ENCODE measurements at regions not wholly inside any gene's neighbourhood (a gene's known extent, or its start where the extent isn't known, plus 50 kb on each side); places are given as distances from the start of the nearest gene placed in this dataset.

- H3K9me3 ChIP-seq: no peaks in the 10 kb centered on the region
- no peaks in the 10 kb centered on the region for H3K27me3 ChIP-seq (replicated peaks; ENCODE audit: insufficient read depth)
- no peaks in the 10 kb centered on the region for H3K36me3 ChIP-seq
- TF ChIP-seq CTCF (IDR thresholded peaks at IDR 0.05) (no peak), POLR2AphosphoS5 (IDR thresholded peaks at IDR 0.05) (no peak), POLR2A (IDR thresholded peaks at IDR 0.05) (no peak)
- intact Hi-C loops (cut with DNase I): no loop called here
- H3K4me3 ChIP-seq: no peak overlapping the region
- DNase-seq (ENCODE audit: low spot score): no peak
- WGBS: 41% methylated on average over 1 of the region's 1 CpG
- no peak overlapping the region for H3K27ac ChIP-seq
- H3K4me1 ChIP-seq (replicated peaks): no peaks in the 10 kb centered on the region
These were observed 541.5 kb downstream of the AMY1C start for GRCh38 chr1:104291156-104291555.

GRCh38 chr1:104294259-104294658 lies 544.6 kb downstream of the AMY1C start:
- Histone ChIP-seq H3K36me3 (no peaks in the 10 kb centered on the region), H3K27me3 (replicated peaks; ENCODE audit: insufficient read depth) (no peaks in the 10 kb centered on the region), H3K4me3 (no peak overlapping the region), H3K9me3 (no peaks in the 10 kb centered on the region), H3K4me1 (replicated peaks) (no peaks in the 10 kb centered on the region), H3K27ac (no peak overlapping the region)
- TF ChIP-seq POLR2AphosphoS5 (IDR thresholded peaks at IDR 0.05) (no peak), CTCF (IDR thresholded peaks at IDR 0.05) (no peak), POLR2A (IDR thresholded peaks at IDR 0.05) (no peak)
- DNase-seq (ENCODE audit: low spot score): no peak
- 26% methylated on average over 3 of the region's 3 CpGs for WGBS
- intact Hi-C loops (cut with DNase I): no loop called here

GRCh38 chr1:104295511-104295910 lies 545.8 kb downstream of the AMY1C start:
- no peak for TF ChIP-seq CTCF (IDR thresholded peaks at IDR 0.05)
- TF ChIP-seq POLR2A (IDR thresholded peaks at IDR 0.05): no peak
- no peak for TF ChIP-seq POLR2AphosphoS5 (IDR thresholded peaks at IDR 0.05)
- Histone ChIP-seq H3K9me3 (no peaks in the 10 kb centered on the region), H3K27ac (no peak overlapping the region), H3K4me3 (no peak overlapping the region), H3K4me1 (replicated peaks) (no peaks in the 10 kb centered on the region), H3K36me3 (no peaks in the 10 kb centered on the region), H3K27me3 (replicated peaks; ENCODE audit: insufficient read depth) (no peaks in the 10 kb centered on the region)
- DNase-seq (ENCODE audit: low spot score): no peak
- intact Hi-C loops (cut with DNase I): no loop called here
- WGBS: 78% methylated on average over 3 of the region's 3 CpGs

- Histone ChIP-seq H3K27ac (no peak overlapping the region), H3K36me3 (no peaks in the 10 kb centered on the region), H3K27me3 (replicated peaks; ENCODE audit: insufficient read depth) (no peaks in the 10 kb centered on the region), H3K4me3 (no peak overlapping the region), H3K9me3 (no peaks in the 10 kb centered on the region), H3K4me1 (replicated peaks) (no peaks in the 10 kb centered on the region)
- 55% methylated on average over 1 of the region's 1 CpG for WGBS
- TF ChIP-seq POLR2A (IDR thresholded peaks at IDR 0.05) (no peak), POLR2AphosphoS5 (IDR thresholded peaks at IDR 0.05) (no peak), CTCF (IDR thresholded peaks at IDR 0.05) (no peak)
- DNase-seq (ENCODE audit: low spot score): no peak
- intact Hi-C loops (cut with DNase I): no loop called here
These were observed 560.0 kb downstream of the AMY1C start for GRCh38 chr1:104309673-104310072.

- H3K4me1 ChIP-seq (replicated peaks): no peaks in the 10 kb centered on the region
- no peak for DNase-seq (ENCODE audit: low spot score)
- H3K9me3 ChIP-seq: no peaks in the 10 kb centered on the region
- H3K27me3 ChIP-seq (replicated peaks; ENCODE audit: insufficient read depth): no peaks in the 10 kb centered on the region
- no peaks in the 10 kb centered on the region for H3K36me3 ChIP-seq
- 16% methylated on average over 2 of the region's 2 CpGs for WGBS
- intact Hi-C loops (cut with DNase I): no loop called here
- no peak overlapping the region for H3K27ac ChIP-seq
- H3K4me3 ChIP-seq: no peak overlapping the region
- no peak for TF ChIP-seq POLR2AphosphoS5 (IDR thresholded peaks at IDR 0.05)
- no peak for TF ChIP-seq CTCF (IDR thresholded peaks at IDR 0.05)
- TF ChIP-seq POLR2A (IDR thresholded peaks at IDR 0.05): no peak
These were observed 566.1 kb downstream of the AMY1C start for GRCh38 chr1:104315823-104316222.
